Ovary (tissue), 7 donors: ENCODE measurements at regions not wholly inside any gene's neighbourhood (a gene's known extent, or its start where the extent isn't known, plus 50 kb on each side); places are given as distances from the start of the nearest gene placed in this dataset.

ENCODE experiments used
- DNase-seq, 5 donors: peaks; one replicate each; pipeline ENCODE4 v3.0.0-alpha.2; 2019 to 2020
- H3K27ac ChIP-seq, 2 donors: fragments of 200-600 bp; one replicate each; pipeline versions ENCODE4 v1.5.1 to v1.8.0; 2019 to 2022
- H3K27me3 ChIP-seq: fragments of 200-600 bp; one replicate; pipeline ENCODE4 v1.8.0; 2022
- H3K36me3 ChIP-seq: fragments of 200-600 bp; sonication (generic); one replicate; pipeline ENCODE4 v1.5.1; 2019
- H3K4me1 ChIP-seq: one replicate; pipeline ENCODE4 v1.8.1; 2013; ENCODE audit warnings: mild to moderate bottlenecking, moderate library complexity; ENCODE audit not compliant: insufficient read depth
- H3K4me3 ChIP-seq: fragments of 200-600 bp; sonication (generic); one replicate; pipeline ENCODE4 v1.5.1; 2017
- H3K9me3 ChIP-seq, 2 donors: fragments of 200-600 bp in 1 of 2; sonication (generic) in 1 of 2; one replicate each; pipeline versions ENCODE4 v1.5.1 to v1.8.1; 2013 to 2019; ENCODE audit warnings: mild to moderate bottlenecking in 1 of 2, moderate library complexity in 1 of 2
- EP300 ChIP-seq: sonication (generic); formaldehyde crosslinking; IDR thresholded peaks from one replicate; pipeline ENCODE4 v1.6.1; 2017; ENCODE audit warnings: antibody characterized with exemption
- POLR2A ChIP-seq: fragments of 450-650 bp; IDR thresholded peaks from one replicate; pipeline ENCODE4 v1.6.1; 2017; ENCODE audit warnings: antibody characterized with exemption, mild to moderate bottlenecking, moderate library complexity
- WGBS, 3 donors: extraction: QIAGEN DNeasy Blood & Tissue Kit in 1 of 3; methylation state at CpG; one replicate each; pipeline versions ENCODE4 v1.1.5 to v1.1.7; 2013 to 2017; 5-methylcytosine and 5-hydroxymethylcytosine counted together
- intact Hi-C, 4 donors: fragments of 100-400 bp; cut with DNase I; formaldehyde crosslinking; loops; one replicate each; pipeline versions ENCODE4 v1.11.0 to v1.15.1; 2022 to 2023
- TF ChIP-seq, protein P1 (sequence below), 3 donors: fragments of 450-650 bp in 2 of 3; fragments of 200-600 bp in 1 of 3; IDR thresholded peaks; one replicate each; pipeline versions ENCODE4 v1.5.1 to v1.8.0; 2016 to 2022; ENCODE audit warnings: antibody characterized with exemption in 3 of 3, mild to moderate bottlenecking in 1 of 3
- donor health status: DM: no; HTN: no; CAD: no; lungs with moderate emphysema.
- donor health status: DM: no; HTN: no; CAD: no.
- donor health status: Bipolar disorder and iron deficiency.
- donor health status: DM: no; HTN: no; CAD: no.
- donor health status: DM: yes; HTN: yes; CAD: no.

GRCh38 chr2:61705625-61706024 lies 148.2 kb downstream of the FAM161A start:
- no peak for DNase-seq
- Histone ChIP-seq H3K4me1 (no peaks in the 10 kb centered on the region), H3K9me3 (no peaks in the 10 kb centered on the region), H3K27ac (no peak overlapping the region), H3K4me3 (no peak overlapping the region), H3K27me3 (no peaks in the 10 kb centered on the region), H3K36me3 (no peaks in the 10 kb centered on the region)
- intact Hi-C loops, result no loop called here
- 76 to 78% (median 77%) methylated on average over 5 of the region's 5 CpGs for WGBS, 3 donors
- TF ChIP-seq POLR2A (no peak), EP300 (no peak)
- TF ChIP-seq, protein P1, sequence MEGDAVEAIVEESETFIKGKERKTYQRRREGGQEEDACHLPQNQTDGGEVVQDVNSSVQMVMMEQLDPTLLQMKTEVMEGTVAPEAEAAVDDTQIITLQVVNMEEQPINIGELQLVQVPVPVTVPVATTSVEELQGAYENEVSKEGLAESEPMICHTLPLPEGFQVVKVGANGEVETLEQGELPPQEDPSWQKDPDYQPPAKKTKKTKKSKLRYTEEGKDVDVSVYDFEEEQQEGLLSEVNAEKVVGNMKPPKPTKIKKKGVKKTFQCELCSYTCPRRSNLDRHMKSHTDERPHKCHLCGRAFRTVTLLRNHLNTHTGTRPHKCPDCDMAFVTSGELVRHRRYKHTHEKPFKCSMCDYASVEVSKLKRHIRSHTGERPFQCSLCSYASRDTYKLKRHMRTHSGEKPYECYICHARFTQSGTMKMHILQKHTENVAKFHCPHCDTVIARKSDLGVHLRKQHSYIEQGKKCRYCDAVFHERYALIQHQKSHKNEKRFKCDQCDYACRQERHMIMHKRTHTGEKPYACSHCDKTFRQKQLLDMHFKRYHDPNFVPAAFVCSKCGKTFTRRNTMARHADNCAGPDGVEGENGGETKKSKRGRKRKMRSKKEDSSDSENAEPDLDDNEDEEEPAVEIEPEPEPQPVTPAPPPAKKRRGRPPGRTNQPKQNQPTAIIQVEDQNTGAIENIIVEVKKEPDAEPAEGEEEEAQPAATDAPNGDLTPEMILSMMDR (IDR thresholded peaks at IDR 0.05), result no peak

DNA sequence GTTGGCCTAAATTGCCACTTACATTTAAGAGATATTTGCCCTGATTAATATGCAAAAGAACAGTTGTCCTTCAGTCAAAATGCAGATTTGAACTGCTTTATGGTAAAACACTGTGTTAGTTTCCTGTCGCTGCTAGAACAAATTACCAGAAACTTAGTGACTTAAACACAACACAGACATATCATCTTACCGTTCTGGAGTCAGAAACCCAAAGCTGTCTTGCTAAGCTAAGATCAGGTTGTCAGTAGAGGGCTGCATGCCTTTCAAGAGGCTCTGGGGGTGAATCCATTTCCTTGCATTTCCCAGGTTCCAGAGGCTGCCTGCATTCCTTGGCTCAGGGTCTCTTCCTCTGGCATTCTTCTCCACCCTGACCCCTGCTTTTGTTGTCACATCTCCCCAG lies 149.5 kb downstream of the FAM161A start:
- intact Hi-C loops, result no loop called here
- no peaks in the 10 kb centered on the region for H3K36me3 ChIP-seq
- no peak overlapping the region for H3K4me3 ChIP-seq
- no peaks in the 10 kb centered on the region for H3K27me3 ChIP-seq
- TF ChIP-seq EP300, result no peak
- TF ChIP-seq, protein P1 (IDR thresholded peaks at IDR 0.05), result no peak
- no peak for TF ChIP-seq POLR2A
- no peak overlapping the region for H3K27ac ChIP-seq
- no peak for DNase-seq
- no peaks in the 10 kb centered on the region for H3K9me3 ChIP-seq
- 71 to 81% (median 75%) methylated on average over 2 of the region's 2 CpGs for WGBS, 3 donors
- H3K4me1 ChIP-seq, result no peaks in the 10 kb centered on the region

DNA sequence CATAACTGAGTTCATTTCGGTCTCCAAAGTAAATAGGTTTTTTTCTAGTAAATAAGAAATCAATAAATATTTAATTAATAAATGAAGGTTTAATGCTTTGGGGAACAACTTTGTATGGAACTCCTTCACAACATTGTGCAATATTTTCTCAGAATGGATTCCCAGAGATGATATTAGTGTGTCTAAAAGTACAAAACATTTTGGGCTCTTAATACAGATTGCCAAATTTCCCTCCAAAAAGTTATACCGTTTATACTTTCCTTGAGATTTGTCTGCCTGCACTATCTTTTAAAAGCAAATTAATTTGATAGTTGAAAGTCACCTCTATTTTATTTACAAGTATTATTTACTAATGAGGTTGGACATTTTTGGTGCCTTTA lies 151.8 kb downstream of the FAM161A start:
- intact Hi-C loops, result no loop called here
- Histone ChIP-seq H3K4me3 (no peak overlapping the region), H3K9me3 (no peaks in the 10 kb centered on the region), H3K4me1 (no peaks in the 10 kb centered on the region), H3K27me3 (no peaks in the 10 kb centered on the region), H3K36me3 (no peaks in the 10 kb centered on the region), H3K27ac (no peak overlapping the region)
- TF ChIP-seq POLR2A (no peak), EP300 (no peak)
- TF ChIP-seq, protein P1 (IDR thresholded peaks at IDR 0.05), result no peak
- no peak for DNase-seq
- WGBS, 3 donors, result 34 to 44% (median 40%) methylated on average over 2 of the region's 2 CpGs

GRCh38 chr2:61700464-61700863 lies 153.4 kb downstream of the FAM161A start:
- Histone ChIP-seq H3K9me3 (no peaks in the 10 kb centered on the region), H3K27me3 (no peaks in the 10 kb centered on the region), H3K27ac (no peak overlapping the region), H3K4me3 (no peak overlapping the region), H3K36me3 (no peaks in the 10 kb centered on the region), H3K4me1 (no peaks in the 10 kb centered on the region)
- intact Hi-C loops, result no loop called here
- DNase-seq, result no peak
- WGBS, 3 donors, result 78 to 91% (median 86%) methylated on average over 4 of the region's 4 CpGs
- TF ChIP-seq, protein P1 (IDR thresholded peaks at IDR 0.05), result no peak
- TF ChIP-seq EP300, result no peak
- no peak for TF ChIP-seq POLR2A
